ENCODE measurements at regions not wholly inside any gene's neighbourhood (a gene's known extent, or its start where the extent isn't known, plus 50 kb on each side); places are given as distances from the start of the nearest gene placed in this dataset.

GRCh38 chr3:39752019-39752637 is 57.3 kb upstream of the MYRIP start:
- Histone ChIP-seq H3K36me3 (ENCODE audit: insufficient read depth, low read depth, low read length) (no peaks in the 10 kb centered on the region), H3K4me1 (ENCODE audit: insufficient read depth, low read length) (no peaks in the 10 kb centered on the region), H3K27me3 (ENCODE audit: insufficient read depth, low read length) (no peaks in the 10 kb centered on the region), H3K9me3 (ENCODE audit: insufficient read depth, low read depth, low read length) (no peaks in the 10 kb centered on the region; the same call in 1 of the 2 replicates), H3K27ac (ENCODE audit: low read length) (no peak overlapping the region), H3K4me3 (ENCODE audit: low read length) (no peak overlapping the region), H3K9ac (ENCODE audit: low read depth, low read length) (no peak overlapping the region)

- Histone ChIP-seq H3K9me3 (ENCODE audit: insufficient read depth, low read depth, low read length) (no peaks in the 10 kb centered on the region; the same call in 1 of the 2 replicates), H3K27me3 (ENCODE audit: insufficient read depth, low read length) (no peaks in the 10 kb centered on the region), H3K4me1 (ENCODE audit: insufficient read depth, low read length) (no peaks in the 10 kb centered on the region), H3K36me3 (ENCODE audit: insufficient read depth, low read depth, low read length) (no peaks in the 10 kb centered on the region), H3K9ac (ENCODE audit: low read depth, low read length) (no peak overlapping the region), H3K4me3 (ENCODE audit: low read length) (no peak overlapping the region), H3K27ac (ENCODE audit: low read length) (no peak overlapping the region)
Observed at GRCh38 chr3:39752751-39753150, 56.7 kb upstream of the MYRIP start.

GRCh38 chr3:39753391-39753790 is 56.0 kb upstream of the MYRIP start:
- H3K27ac ChIP-seq (ENCODE audit: low read length): no peak overlapping the region
- no peaks in the 10 kb centered on the region for H3K4me1 ChIP-seq (ENCODE audit: insufficient read depth, low read length)
- no peak overlapping the region for H3K9ac ChIP-seq (ENCODE audit: low read depth, low read length)
- no peak overlapping the region for H3K4me3 ChIP-seq (ENCODE audit: low read length)
- no peaks in the 10 kb centered on the region; the same call in 1 of the 2 replicates for H3K9me3 ChIP-seq (ENCODE audit: insufficient read depth, low read depth, low read length)
- H3K27me3 ChIP-seq (ENCODE audit: insufficient read depth, low read length): no peaks in the 10 kb centered on the region
- no peaks in the 10 kb centered on the region for H3K36me3 ChIP-seq (ENCODE audit: insufficient read depth, low read depth, low read length)

GRCh38 chr3:39754549-39754948 is 54.9 kb upstream of the MYRIP start:
- H3K27ac ChIP-seq (ENCODE audit: low read length): no peak overlapping the region
- no peaks in the 10 kb centered on the region for H3K4me1 ChIP-seq (ENCODE audit: insufficient read depth, low read length)
- no peaks in the 10 kb centered on the region; the same call in 1 of the 2 replicates for H3K9me3 ChIP-seq (ENCODE audit: insufficient read depth, low read depth, low read length)
- H3K9ac ChIP-seq (ENCODE audit: low read depth, low read length): no peak overlapping the region
- H3K4me3 ChIP-seq (ENCODE audit: low read length): no peak overlapping the region
- H3K36me3 ChIP-seq (ENCODE audit: insufficient read depth, low read depth, low read length): no peaks in the 10 kb centered on the region
- H3K27me3 ChIP-seq (ENCODE audit: insufficient read depth, low read length): no peaks in the 10 kb centered on the region

GRCh38 chr3:39755100-39755499 is 54.3 kb upstream of the MYRIP start:
- Histone ChIP-seq H3K9ac (ENCODE audit: low read depth, low read length) (no peak overlapping the region), H3K27me3 (ENCODE audit: insufficient read depth, low read length) (no peaks in the 10 kb centered on the region), H3K27ac (ENCODE audit: low read length) (no peak overlapping the region)

GRCh38 chr3:39757307-39757706 is 52.1 kb upstream of the MYRIP start:
- Histone ChIP-seq H3K9ac (ENCODE audit: low read depth, low read length) (no peak overlapping the region), H3K4me1 (ENCODE audit: insufficient read depth, low read length) (no peaks in the 10 kb centered on the region), H3K9me3 (ENCODE audit: insufficient read depth, low read depth, low read length) (no peaks in the 10 kb centered on the region; the same call in 1 of the 2 replicates), H3K27me3 (ENCODE audit: insufficient read depth, low read length) (no peaks in the 10 kb centered on the region), H3K4me3 (ENCODE audit: low read length) (no peak overlapping the region), H3K36me3 (ENCODE audit: insufficient read depth, low read depth, low read length) (no peaks in the 10 kb centered on the region), H3K27ac (ENCODE audit: low read length) (no peak overlapping the region)

More at GRCh38 chr3:39755100-39755499, 54.3 kb upstream of the MYRIP start:
- H3K36me3 ChIP-seq (ENCODE audit: insufficient read depth, low read depth, low read length): no peaks in the 10 kb centered on the region
- H3K9me3 ChIP-seq (ENCODE audit: insufficient read depth, low read depth, low read length): no peaks in the 10 kb centered on the region; the same call in 1 of the 2 replicates
- no peak overlapping the region for H3K4me3 ChIP-seq (ENCODE audit: low read length)
- no peaks in the 10 kb centered on the region for H3K4me1 ChIP-seq (ENCODE audit: insufficient read depth, low read length)

Data from iPS-20b (cell line).